Coronary artery (tissue), 2 donors: ENCODE measurements at regions not wholly inside any gene's neighbourhood (a gene's known extent, or its start where the extent isn't known, plus 50 kb on each side); places are given as distances from the start of the nearest gene placed in this dataset.
"Not testable (repeated sequence)": the region's sequence is repeated elsewhere in the genome, so short reads cannot be mapped to it uniquely, and the experiment has no call there.

ENCODE experiments used
- DNase-seq: peaks from one replicate; pipeline ENCODE4 v3.0.0-alpha.2; 2017; ENCODE audit warnings: low spot score
- H3K27ac ChIP-seq, 2 donors: fragments of 200-600 bp; sonication (generic); one replicate each; pipeline ENCODE4 v1.5.1; 2016 to 2019
- H3K4me3 ChIP-seq: fragments of 200-600 bp; sonication (generic); 2 replicates; pipeline ENCODE4 v1.5.1; 2016; ENCODE audit warnings: mild to moderate bottlenecking, moderate library complexity
- TF ChIP-seq, protein P1 (sequence below): fragments of 200-600 bp; sonication (generic); IDR thresholded peaks from one replicate; pipeline ENCODE4 v1.5.1; 2019; ENCODE audit warnings: antibody characterized with exemption

DNA sequence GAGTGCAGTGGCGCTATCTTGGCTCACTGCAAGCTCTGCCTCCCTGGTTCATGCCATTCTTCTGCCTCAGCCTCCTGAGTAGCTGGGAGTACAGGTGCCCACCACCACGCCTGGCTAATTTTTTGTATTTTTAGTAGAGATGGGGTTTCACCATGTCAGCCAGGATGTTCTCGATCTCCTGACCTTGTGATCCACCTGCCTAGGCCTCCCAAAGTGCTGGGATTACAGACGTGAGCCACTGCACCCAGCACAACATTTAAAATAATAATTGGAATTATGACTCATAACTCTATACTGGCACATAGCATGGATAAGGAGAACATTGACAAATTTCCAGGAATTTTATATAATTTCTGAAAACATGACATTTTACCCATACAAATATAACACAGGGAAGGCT, 54.2 kb downstream of the DBET start:
- H3K27ac ChIP-seq, DNase-seq, H3K4me3 ChIP-seq: not testable (repeated sequence)

DNA sequence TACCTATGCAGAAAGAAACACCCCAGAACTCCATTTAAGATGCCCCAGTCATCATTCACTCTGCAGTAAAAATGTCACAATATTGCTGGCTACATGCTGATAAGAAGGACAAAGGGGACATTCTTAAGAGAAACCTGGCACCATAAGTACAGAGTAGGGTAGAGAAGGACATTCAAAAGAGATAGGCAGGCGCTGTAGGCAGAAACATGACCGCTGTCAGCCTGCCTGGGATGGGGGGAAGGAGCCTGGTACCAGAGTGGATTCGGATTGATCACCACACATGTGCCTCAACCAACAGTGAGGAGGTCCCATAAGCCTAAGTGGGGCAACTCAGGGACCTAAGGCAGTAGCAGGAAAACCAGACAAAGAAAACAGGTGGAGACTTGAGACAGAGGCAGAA, 54.1 kb upstream of the DUX4 start:
- H3K4me3 ChIP-seq, DNase-seq, H3K27ac ChIP-seq: not testable (repeated sequence)

DNA sequence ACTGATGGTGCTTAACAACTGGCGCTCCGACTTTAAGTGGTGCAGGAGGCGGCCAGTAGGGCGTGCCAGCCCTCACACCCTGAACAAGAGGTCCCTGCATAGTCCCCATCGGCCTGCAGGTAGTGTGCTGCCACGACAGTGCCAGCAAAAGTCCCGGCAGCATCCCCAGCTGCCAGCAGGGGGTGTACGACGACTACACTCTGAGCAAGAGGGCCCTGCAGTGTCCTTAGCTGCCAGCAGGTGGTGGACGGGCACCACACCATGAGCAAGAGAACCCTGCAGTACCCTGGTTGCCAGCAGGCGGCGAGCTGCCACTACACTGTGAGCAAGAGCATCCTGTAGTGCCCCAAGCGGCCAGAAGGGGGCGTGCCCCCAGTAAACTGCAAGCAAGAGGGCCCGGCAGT, 53.5 kb upstream of the DUX4 start:
- H3K4me3 ChIP-seq, H3K27ac ChIP-seq: not testable (repeated sequence)
- DNase-seq = peak; percentile 69

DNA sequence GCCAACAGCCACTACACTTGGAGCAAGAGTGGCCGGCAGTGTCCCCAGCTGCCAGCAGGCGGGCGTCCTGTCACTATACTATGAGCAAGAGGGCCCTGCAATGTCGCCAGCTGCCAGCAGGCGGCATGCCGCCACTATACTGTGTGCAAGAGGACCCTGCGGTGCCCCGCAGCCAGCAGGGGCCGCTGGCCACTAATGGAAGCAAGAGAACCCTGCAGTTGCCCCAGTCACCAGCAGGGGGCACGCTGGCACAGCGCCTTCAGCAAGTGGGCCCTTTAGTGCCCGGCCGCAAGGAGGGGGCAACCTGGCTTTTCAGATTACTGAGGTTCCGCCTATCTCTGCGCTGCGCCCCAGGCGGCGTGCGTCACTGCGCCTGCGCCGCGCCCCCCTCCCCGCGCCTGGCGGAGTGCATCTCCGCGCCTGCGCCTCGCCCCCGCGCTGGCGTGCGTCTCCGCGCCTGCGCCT, 53.0 kb upstream of the DUX4 start:
- not testable (repeated sequence) for H3K27ac ChIP-seq, H3K4me3 ChIP-seq
- DNase-seq = peak; percentile 65

DNA sequence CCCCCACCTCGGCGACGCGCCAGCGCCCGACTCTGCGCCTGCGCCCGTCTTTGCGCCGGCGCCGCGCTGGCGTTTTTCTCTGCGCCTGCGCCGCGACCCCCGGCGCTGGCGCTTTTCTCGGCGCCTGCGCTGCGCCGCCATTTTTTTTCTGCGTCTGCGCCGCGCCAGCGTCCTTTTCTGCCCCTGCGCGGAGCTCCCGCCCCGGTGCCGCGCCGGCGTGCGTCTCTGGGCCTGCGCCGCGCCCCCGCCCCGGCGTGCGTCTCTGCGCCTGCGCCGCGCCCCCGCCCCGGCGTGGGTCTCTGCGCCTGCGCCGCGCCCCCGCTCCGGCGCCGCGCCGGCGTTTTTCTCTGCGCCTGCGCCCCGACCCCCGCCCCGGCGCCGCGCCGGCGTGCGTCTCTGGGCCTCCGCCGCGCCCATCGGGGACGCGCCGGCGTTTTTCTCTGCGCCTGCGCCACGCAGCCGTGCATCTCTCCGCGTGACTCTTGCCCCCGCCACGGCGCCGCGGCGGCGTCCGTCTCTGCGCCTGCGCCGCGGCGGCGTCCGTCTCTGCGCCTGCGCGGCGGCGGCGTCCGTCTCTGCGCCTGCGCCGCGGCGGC, 52.4 kb upstream of the DUX4 start:
- H3K4me3 ChIP-seq, DNase-seq, H3K27ac ChIP-seq: not testable (repeated sequence)

DNA sequence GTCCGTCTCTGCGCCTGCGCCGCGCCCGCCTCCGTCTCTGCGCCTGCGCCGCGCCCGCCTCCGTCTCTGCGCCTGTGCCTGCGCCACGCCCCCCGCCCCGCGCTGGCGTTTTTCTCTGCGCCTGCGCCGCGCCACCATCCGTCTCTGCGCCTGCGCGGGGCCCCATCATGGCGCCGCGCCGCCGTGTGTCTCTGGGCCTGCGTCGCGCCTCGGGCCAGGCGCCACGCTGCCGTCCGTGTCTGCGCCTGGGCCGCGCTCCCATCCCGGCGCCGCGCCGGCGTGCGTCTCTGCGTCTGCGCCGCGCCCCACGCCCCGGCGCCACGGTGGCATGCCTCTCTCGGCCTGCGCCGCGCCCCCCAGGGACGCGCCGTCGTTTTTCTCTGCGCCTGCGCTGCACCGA, 51.8 kb upstream of the DUX4 start:
- TF ChIP-seq, protein P1, sequence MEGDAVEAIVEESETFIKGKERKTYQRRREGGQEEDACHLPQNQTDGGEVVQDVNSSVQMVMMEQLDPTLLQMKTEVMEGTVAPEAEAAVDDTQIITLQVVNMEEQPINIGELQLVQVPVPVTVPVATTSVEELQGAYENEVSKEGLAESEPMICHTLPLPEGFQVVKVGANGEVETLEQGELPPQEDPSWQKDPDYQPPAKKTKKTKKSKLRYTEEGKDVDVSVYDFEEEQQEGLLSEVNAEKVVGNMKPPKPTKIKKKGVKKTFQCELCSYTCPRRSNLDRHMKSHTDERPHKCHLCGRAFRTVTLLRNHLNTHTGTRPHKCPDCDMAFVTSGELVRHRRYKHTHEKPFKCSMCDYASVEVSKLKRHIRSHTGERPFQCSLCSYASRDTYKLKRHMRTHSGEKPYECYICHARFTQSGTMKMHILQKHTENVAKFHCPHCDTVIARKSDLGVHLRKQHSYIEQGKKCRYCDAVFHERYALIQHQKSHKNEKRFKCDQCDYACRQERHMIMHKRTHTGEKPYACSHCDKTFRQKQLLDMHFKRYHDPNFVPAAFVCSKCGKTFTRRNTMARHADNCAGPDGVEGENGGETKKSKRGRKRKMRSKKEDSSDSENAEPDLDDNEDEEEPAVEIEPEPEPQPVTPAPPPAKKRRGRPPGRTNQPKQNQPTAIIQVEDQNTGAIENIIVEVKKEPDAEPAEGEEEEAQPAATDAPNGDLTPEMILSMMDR = no peak
- peak; percentile 11 for DNase-seq
- Histone ChIP-seq H3K4me3 (no peak overlapping the region), H3K27ac (no peak overlapping the region)

DNA sequence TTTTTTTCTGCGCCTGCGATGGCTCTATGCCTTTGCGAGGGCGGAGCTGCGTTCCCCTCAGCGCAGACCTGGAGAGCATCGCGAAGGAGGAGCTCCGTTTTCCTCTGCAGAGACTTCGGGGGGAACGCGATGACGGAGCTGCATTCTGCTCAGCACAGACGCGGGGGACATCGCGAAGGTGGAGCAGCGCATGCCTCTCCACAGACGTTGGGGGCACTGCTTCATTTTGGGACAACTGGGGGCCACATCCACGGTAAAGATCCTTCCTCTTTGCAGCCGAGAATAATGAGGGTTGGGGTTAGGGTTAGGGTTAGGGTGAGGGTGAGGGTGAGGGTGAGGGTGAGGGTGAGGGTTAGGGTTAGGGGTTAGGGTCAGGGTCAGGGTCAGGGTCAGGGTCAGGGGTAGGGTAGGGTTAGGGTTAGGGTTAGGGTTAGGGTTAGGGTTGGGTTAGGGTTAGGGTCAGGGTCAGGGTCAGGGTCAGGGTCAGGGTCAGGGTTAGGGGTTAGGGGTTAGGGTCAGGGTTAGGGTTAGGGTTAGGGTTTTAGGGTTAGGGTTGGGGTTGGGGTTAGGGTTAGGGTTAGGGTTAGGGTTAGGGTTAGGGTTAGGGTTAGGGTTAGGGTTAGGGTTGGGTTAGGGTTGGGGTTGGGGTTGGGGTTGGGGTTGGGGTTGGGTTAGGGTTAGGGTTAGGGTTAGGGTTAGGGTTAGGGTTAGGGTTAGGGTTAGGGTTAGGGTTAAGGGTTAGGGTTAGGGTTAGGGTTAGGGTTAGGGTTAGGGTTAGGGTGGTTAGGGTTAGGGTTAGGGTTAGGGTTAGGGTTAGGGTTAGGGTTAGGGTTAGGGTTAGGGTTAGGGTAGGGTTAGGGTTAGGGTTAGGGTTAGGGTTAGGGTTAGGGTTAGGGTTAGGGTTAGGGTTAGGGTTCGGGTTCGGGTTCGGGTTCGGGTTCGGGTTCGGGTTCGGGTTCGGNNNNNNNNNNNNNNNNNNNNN, 51.1 kb upstream of the DUX4 start:
- not testable (repeated sequence) for H3K27ac ChIP-seq, H3K4me3 ChIP-seq
- DNase-seq = peak; percentile 72
